ENCODE measurements at regions not wholly inside any gene's neighbourhood (a gene's known extent, or its start where the extent isn't known, plus 50 kb on each side); places are given as distances from the start of the nearest gene placed in this dataset.

DNA sequence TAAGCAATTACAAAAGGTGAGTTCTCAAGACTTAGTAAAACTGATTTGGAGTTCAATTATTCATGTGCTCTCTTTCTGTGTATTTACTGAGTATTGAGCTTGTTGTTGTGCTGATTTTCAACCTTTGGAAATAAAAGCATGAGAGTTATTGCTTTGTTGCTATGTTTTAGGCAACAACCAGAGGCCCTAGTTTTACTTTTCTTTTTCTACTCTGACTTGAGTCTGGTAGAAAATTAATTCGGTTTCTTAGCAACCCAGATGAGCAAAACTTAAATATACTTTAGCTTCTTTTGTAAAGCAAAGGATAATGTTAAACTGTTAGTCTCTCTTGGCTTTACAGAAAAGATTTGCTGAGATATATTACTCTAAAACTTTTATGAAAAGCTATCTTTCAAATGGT is 66.4 kb upstream of the SCIN start:
- no peak for TF ChIP-seq CTCF (IDR thresholded peaks at IDR 0.05; ENCODE audit: low read length)
- TF ChIP-seq EZH2phosphoT487 (IDR thresholded peaks at IDR 0.05; ENCODE audit: low read length) = no peak
- TF ChIP-seq EZH2 (optimal IDR thresholded peaks at IDR 0.05; ENCODE audit: low read depth, low read length) = no peak

Measured in MM.1S (cell line).